Middle frontal gyrus (tissue), 1 donor: ENCODE measurements at regions not wholly inside any gene's neighbourhood (a gene's known extent, or its start where the extent isn't known, plus 50 kb on each side); places are given as distances from the start of the nearest gene placed in this dataset.

Experiments
- DNase-seq: peaks from one replicate; pipeline ENCODE4 v3.0.0-alpha.2; 2015; ENCODE audit warnings: low spot score; ENCODE audit errors: extremely low spot score

DNA sequence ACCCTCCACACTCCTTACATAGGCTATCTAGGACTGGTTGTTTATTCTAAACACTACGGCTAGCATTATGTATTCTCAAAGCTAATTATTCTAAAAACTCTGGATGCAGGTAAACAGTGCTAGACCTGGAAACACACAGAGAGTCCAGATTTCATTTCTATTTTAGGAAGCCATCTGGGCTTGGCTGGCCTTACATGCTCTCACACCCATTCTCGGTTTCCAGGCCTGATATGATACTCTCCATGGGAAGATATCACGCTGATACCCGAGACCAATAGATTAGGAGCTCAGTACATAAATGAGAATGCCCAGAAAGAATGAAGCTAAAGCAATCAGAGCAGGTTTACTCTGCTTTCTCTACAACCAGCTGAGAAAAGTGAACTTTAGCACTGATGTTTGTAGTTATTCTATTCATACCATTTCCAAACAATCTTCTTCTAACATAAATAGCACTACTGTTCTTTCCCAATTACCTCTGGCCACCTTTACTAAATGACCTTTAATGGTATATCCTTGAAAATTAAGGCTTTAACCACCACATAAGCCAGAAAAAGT, 973.3 kb downstream of the PCDH18 start:
- DNase-seq, result no peak

DNA sequence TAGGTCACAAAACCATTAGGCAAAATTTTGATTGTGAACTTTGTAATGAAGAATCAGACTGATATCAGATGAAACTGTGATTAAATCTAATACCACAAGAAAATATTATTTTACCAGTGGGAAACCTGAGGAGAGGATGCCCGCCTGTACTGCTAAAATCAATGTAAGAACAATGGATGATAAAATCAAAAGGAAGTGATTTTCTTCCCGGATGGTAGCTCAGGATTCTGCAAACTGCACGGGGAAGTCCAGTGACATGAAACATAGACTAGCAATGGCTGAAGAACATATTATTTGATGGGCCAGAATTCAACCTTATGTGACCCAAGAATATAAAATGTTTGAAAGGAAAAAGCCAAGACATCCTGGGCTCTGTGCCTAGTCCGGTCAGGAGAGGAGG, 974.9 kb downstream of the PCDH18 start:
- DNase-seq, result no peak

DNA sequence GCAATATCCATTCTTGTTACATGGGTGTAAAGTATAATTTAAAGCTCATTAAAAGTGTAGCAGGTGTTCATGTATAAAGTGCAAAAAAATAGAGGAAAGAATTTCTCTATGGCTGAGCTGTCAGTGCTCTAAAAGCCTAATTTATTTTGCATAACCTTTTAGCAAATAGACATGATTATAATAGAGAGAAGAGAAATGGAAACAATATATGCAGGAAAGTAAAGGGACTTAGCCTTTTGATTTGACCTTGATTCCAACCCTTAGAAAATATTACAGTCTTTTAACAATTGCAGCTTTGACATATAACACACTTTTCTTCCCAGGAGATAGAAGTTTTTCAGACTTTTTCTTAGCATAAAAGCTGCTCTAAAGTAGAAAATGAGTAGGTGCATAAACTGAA, 978.3 kb downstream of the PCDH18 start:
- DNase-seq, result no peak

DNA sequence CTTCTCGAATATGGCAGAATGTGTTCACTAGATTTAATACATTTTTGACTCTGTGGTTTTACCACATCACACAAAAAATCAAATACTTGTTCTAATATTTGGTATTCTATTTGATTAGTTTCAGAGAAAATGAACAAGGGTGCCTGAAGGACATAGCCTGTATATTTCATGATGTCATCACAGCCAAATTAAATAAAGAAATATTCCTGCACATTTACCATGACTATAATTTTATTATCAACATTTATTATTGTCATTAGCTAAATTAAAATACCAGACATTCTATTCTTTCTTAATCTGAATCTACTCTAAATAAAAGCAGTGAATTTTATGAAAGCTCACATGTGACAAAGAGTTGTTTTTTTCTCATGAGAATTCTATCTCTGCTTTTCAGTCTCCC, 980.5 kb downstream of the PCDH18 start:
- DNase-seq, result no peak

DNA sequence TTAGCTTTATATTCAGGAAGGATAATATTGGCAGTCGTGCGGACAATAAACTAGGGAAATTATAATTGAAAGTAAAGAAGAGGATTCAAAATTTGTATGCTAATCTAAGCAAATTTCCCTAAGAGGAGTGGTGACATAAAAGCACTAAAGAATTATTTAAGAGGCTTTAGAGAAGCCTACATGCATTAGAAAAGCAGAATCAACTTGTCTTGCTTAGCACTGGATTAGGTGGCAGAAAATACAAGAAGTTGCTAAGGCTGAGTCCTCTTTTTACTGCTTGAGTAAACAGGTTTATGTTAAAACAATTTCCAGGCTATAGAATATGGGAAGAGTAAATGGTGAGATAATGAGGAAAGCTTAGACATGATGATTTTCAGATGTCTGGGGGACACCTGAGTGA, 991.5 kb downstream of the PCDH18 start:
- DNase-seq, result no peak

DNA sequence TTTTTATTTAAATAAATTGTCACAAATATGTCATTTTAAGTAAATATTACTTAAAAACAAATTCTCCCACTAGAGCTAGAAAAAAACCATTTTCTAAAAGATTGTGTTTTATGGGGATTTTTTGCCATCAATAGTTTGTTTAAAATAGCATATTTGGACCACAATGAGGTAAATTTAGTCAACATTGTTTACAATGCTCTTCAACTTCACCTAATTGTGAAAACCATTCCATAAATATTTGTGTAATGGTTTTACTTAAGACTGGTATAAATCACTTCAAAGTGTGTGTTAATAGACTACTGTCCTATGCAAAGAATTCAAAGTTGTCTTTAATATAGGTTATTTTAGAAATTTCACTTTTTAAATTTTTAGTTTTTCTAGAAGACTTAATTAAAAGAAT, 1004.2 kb downstream of the PCDH18 start:
- no peak for DNase-seq

DNA sequence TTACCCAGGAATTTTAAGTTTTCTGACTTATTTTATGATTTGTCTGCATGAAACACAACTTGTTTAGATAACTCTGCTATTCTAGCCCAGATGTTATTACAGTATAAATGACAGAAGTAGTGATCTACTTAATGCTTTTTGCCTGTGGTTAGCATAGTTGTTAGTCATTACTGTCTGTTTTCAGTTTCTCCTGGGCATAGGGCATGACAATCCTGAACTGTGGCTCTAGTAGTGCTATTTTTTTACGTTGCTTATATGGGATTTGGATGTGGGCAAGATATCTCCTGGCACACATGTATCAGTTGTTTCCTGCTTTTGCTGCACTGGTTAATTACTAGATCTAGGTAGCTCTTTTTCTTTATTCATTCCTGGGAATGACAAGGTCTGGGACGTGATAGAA, 1005.8 kb downstream of the PCDH18 start:
- no peak for DNase-seq

DNA sequence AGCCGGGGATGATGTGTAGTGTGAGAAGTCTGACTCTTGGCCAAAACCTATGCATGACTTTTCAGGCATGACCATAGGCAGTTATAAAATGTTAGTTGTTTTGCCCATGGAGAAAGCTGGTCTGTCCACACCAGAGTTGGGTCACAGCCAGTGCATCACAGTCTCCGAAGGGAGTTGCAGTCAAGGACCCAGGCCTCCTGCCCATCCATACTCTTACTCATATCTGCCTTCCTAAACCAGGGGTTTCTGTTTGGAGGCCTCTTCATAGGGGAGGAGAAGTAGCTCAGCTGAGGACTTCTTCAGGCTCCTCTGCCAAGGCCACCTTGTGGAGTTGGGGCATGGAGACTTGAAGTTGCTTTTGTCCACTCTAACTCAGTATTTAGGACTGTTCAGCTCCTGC, 1008.3 kb downstream of the PCDH18 start:
- DNase-seq, result no peak

DNA sequence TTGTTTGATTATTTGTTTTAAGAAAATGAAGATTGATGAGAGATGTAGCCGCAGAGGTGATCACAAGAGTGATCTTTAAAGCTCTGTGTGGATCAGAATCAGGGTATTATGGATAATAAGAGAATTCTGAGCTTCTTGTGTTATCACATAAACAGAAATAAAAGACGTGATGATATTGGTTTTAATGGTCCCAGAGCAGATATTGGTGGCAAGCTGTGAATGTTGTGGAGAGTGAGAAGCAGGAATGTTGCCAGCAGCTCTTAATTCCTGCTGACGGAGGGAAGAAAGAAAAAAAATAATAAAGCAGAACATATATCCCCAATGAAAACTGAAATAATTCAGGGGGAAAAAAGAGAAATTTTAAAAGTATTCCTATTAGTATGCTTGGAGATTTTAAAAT, 1015.9 kb downstream of the PCDH18 start:
- no peak for DNase-seq

DNA sequence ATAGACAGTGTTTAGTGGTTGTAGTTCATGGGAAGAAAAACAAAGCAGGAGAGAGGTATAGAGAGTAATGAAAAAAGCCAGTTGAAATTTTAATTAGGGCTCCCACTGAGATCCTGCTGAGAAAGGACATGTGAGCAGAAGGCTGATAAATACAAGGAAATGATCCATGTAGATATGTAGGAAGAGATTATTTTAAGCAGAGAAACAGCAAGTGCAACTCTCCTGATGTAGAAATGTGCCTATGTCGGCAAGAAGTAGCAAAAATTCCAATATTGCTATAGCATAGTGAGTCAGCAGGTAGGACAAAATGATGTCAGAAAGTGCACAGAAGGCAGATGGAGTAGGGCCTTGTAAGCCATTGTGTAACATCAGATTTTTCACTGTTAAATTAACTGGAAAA, 1027.3 kb downstream of the PCDH18 start:
- no peak for DNase-seq

DNA sequence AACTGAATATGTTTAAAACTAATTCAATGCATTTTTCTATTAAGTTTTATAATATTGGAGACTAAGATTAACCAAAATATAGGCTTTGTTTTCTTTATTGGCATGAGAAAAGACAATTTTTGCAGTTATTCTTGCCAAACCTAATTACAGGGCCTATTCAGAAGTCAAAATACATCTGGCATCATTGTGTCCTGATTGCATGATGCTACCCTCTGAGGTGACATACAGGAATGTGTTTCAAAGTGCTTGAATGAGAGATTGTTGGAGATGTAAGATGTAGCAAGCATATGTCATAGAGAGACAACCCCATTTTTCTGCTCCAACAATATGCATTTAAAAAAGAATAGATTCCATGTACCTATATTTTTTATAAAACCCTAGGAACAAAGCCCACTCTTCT, 1036.4 kb downstream of the PCDH18 start:
- DNase-seq, result no peak

DNA sequence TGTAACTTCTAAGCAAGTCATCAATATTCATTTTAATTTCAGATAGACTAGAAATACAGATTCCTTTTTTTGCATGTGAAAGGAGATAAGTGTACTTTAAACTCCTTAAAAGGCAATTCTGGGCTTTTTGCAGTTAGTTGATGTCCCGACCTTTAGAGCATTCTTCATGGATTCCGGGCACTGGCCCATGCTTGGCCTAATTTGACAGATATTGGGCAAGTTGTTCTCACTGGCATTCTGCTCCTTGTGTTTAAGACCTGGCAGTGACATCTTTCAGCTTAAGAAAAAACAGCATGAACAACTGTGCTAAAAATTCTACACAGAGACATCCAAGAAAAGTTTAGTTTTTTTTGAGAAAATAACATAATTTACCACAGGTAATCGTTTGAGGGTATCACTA, 1037.2 kb downstream of the PCDH18 start:
- no peak for DNase-seq

DNA sequence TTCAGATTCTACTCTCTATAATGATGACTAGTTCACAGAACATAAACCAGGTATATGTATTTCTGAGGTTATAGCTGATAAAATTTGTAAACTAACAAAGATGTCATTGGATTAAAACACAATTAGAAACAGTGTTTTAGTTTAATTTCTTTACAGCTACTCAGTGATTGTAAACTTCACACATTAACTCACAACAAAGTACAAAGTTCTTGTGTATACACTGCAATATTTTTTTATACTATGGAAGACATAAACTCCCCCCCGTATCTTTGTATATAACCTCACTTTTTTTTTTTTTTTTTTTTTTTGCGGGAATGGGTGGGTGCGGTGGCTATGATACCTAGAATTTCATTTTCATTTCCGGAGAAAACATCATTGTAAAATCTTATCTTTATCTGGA, 1043.2 kb downstream of the PCDH18 start:
- DNase-seq, result no peak

DNA sequence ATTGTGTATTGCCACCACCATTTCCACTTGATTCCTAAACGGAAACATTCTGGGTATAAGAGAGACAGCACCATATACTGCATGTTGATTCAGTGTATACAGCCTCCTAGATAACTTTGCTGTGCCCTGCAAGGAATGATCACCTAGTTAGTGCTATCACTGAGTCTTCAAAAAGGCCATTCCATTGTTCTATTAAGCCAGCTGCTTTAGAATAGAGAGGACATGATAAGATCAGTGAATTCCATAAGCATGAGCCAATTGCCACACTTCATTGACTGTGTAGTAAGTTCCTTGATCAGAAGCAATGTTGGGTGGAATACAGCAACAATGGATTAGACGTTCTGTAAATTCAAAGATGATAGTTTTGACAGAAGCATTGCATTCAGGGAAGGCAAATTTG, 1047.3 kb downstream of the PCDH18 start:
- DNase-seq, result no peak

DNA sequence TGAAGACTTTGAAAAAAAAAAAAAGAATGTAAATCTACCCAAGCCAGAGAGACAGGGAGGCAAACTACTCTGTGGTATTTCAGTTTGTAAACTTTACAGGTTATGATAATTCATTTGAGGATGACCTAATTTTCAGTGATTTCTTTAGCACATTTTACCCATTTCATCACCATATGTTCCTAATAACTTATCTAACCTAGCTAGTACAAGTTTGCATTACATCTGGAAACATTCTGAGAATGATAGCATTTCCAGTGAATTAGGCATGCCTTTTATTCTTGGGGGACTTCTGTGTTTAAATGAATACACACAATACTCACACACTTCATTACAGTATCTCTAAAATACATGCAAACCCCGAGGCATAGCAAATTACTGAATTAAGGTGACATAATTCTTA, 1055.5 kb downstream of the PCDH18 start:
- no peak for DNase-seq

DNA sequence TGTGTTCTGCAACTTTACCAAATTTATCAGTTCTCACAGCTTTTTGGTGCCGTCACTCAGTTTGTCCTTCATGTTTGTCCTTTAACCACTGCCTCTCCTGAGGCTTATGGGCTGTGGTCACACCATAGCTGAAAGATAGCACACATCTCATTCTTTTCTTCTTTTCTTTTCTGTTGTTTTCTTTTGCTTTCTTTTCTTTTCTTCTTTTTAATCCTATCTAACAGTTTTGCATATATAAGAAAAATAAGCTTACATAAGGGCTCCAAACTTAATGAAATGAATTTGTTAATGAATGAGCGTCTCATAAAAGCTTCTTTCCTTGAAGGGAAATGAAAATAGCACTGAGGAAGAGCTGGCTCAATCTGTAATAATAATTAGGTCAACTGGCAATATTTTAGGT, 1061.2 kb downstream of the PCDH18 start:
- DNase-seq, result no peak

DNA sequence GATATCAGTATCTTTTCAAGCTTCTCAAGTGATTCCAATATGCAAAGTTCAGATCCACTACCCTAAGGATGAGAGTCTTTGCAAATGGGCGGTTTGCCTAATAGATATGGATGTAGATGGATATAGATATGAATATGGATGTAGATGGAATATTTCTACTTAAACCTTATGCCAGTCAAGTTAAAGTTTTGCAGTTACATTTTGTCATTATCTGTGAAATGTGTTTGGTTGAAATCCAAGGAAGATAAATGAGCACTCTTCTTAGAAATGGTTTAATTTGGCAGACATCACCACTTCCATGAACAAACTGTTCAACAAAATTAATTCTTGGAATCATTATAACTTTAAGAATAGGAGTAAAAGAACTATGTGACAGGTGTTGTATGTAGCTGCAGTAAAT, 1066.6 kb downstream of the PCDH18 start:
- no peak for DNase-seq

DNA sequence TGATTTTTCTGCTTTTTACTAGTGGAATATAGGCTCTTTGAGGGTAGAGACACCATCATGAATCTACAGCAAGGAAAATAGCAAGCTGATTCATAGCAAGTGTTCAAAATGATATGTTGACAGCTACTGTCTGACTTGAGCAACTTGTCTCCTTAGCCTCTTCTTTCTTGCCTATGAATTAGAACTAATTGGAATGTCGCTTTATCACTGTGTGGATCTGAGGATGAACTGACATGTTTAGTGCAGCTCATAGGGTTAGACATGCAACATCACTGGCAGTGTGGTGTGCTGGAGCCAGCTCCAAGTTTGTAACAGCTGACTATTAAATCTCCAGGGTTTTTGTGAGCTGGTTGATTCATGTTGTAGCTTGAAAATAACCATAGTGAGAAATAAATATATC, 1068.4 kb downstream of the PCDH18 start:
- no peak for DNase-seq

DNA sequence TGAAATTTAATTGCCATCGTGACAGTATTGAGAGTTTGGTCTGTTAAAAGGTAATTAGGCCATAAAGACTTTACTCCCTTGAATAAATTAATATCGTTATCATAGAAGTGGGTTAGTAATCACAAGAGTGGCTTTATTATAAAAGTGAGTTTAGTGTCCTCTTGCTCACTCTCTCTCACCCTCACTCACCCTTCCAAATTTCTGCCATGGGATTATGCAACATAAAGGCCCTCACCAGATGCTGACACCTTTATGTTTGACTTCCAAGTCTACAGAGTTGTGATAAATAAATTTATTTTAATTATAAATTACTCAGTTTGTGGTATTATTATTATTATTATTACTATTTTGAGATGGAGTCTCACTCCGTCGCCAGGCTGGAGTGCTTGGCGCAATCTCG, 1070.8 kb downstream of the PCDH18 start:
- no peak for DNase-seq

DNA sequence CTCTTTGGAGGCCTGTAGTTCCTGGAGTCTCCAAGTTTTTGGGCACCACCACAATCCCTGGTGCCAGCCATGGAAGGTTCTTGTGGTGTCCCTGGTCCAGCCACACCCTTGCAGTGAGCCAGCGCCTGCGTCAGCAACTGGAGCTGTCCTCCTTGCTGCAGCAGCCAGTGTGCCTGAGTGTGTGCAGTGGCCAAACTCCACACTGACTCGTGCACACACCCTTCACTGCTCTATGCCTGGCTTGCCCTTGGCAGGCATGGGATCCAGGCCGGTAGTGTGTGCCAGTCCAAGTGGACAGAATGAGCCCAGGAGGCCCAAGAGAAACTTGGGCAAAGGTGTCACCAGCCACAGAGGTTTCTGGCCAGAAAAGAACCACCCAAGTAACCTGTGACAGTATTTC, 1074.0 kb downstream of the PCDH18 start:
- no peak for DNase-seq

DNA sequence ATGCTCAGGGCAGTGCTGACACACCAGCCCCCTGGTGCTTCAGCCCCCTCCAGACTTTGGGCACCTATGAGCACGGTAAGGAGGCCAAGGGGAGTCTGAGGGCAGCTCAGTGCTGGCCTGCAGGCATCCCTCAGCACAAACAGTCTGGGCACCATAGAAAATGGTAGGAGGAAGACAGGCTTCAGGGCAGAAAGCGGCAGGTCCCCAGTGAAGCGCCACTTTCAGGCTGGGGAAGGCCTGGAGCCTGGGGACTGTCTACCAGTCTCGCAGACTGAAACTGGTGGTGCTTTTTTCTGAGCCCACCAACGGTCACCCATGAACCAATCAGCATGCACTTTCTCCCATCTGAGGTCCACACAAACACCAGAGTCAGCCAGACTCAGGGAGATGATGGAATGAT, 1074.7 kb downstream of the PCDH18 start:
- no peak for DNase-seq

DNA sequence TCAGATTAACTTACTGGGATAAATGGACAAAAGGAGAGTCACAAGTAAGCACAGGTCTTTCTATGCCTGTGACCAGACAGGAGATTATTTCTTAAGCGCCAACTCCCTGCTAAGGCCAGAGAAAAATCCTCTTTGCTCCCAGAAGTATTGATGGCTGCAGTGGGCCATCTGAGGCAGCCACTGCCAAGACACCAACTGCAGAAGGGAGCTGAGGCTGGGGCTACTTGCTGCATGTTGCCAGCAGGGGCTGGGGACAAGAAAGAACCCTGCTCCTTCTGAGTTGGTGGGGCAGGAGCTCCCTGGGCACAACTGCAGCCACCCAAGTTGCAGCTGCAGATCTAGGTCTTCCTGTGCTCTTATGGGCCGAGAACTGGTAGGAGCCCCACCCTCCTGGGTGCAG, 1075.3 kb downstream of the PCDH18 start:
- DNase-seq, result no peak

DNA sequence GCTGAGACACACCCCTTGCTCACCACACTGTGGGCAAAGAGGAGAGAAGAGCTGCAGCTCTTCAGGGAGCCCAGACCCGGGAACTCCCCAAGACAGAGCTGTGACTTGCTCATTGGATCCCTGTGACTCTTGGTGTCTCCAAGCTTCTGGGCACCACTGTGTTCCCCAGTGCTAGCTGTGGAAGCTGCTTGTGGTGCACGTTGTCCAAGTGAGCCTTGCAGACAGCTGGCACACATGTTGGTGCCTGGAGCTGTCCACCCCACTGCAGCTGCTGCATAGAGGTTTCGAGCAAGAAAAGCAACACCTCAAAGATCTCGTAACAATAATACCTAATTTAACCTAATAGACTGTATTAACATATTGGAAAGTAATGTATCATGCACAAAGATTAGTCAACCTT, 1089.3 kb downstream of the PCDH18 start:
- DNase-seq, result no peak

DNA sequence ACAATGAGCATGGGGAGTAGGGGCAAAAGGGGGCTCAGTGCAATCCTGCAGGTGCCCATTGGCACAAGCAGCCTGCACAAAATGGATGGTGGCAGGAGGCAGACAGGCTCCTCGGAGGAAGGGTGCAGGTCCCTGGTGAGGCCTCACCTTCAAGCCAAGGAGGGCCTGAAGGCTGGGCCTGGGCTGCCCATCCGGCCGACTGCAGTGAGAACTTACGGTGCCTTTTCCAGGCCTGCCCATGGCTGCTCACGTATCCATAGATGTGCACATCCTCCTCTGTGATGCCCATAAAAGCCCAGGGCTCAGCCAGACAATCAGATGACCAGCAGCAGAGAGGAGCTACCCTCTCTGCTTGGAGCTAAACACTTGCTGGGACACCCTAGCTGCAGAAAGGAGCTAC, 1089.8 kb downstream of the PCDH18 start:
- no peak for DNase-seq
